ENCODE measurements at regions not wholly inside any gene's neighbourhood (a gene's known extent, or its start where the extent isn't known, plus 50 kb on each side); places are given as distances from the start of the nearest gene placed in this dataset.
"Not testable (repeated sequence)": the region's sequence is repeated elsewhere in the genome, so short reads cannot be mapped to it uniquely, and the experiment has no call there.

- no peak for DNase-seq (ENCODE audit: low read depth)
- no peak for TF ChIP-seq CTCF (conservative IDR thresholded peaks at IDR 0.05; ENCODE audit: low read depth, low read length)
- H3K4me3 ChIP-seq (ENCODE audit: low read length), result no peak overlapping the region
These were observed 155.6 kb downstream of the ZFP64 start for GRCh38 chr20:52035977-52036376.

- H3K4me3 ChIP-seq (ENCODE audit: low read length), result no peak overlapping the region
- DNase-seq (ENCODE audit: low read depth), result no peak
- TF ChIP-seq CTCF (conservative IDR thresholded peaks at IDR 0.05; ENCODE audit: low read depth, low read length), result no peak
These were observed 156.1 kb downstream of the ZFP64 start for GRCh38 chr20:52035498-52035897.

- no peak overlapping the region for H3K4me3 ChIP-seq (ENCODE audit: low read length)
- no peak for TF ChIP-seq CTCF (conservative IDR thresholded peaks at IDR 0.05; ENCODE audit: low read depth, low read length)
- DNase-seq (ENCODE audit: low read depth), result no peak
These were observed 157.0 kb downstream of the ZFP64 start for GRCh38 chr20:52034581-52034980.

GRCh38 chr20:52033313-52033712 is 158.3 kb downstream of the ZFP64 start:
- DNase-seq (ENCODE audit: low read depth), result no peak
- no peak for TF ChIP-seq CTCF (conservative IDR thresholded peaks at IDR 0.05; ENCODE audit: low read depth, low read length)
- H3K4me3 ChIP-seq (ENCODE audit: low read length), result no peak overlapping the region

- not testable (repeated sequence) for DNase-seq (ENCODE audit: low read depth)
These were observed 159.3 kb downstream of the ZFP64 start for GRCh38 chr20:52032304-52032683.

GRCh38 chr20:52031563-52032303 is 159.8 kb downstream of the ZFP64 start:
- H3K4me3 ChIP-seq (ENCODE audit: low read length), result no peak overlapping the region
- no peak for TF ChIP-seq CTCF (conservative IDR thresholded peaks at IDR 0.05; ENCODE audit: low read depth, low read length)
- no peak for DNase-seq (ENCODE audit: low read depth)

More at GRCh38 chr20:52032304-52032683, 159.3 kb downstream of the ZFP64 start:
- not testable (repeated sequence) for H3K4me3 ChIP-seq (ENCODE audit: low read length)

- TF ChIP-seq CTCF (conservative IDR thresholded peaks at IDR 0.05; ENCODE audit: low read depth, low read length), result no peak
- no peak overlapping the region for H3K4me3 ChIP-seq (ENCODE audit: low read length)
- DNase-seq (ENCODE audit: low read depth), result no peak
These were observed 160.4 kb downstream of the ZFP64 start for GRCh38 chr20:52031206-52031562.

- not testable (repeated sequence) for DNase-seq (ENCODE audit: low read depth); H3K4me3 ChIP-seq (ENCODE audit: low read length)
These were observed 162.4 kb downstream of the ZFP64 start for GRCh38 chr20:52029129-52029528.

Measured in retinal pigment epithelial cell (primary cell).